HepG2 (cell line): ENCODE measurements at regions not wholly inside any gene's neighbourhood (a gene's known extent, or its start where the extent isn't known, plus 50 kb on each side); places are given as distances from the start of the nearest gene placed in this dataset.

ENCODE experiments used
- BHLHE40 ChIP-seq: IDR thresholded peaks from 2 replicates; pipeline ENCODE4 v1.6.1; 2011; ENCODE audit warnings: low read length, improper control_type of control experiment
- CTCF ChIP-seq: sonication (generic); formaldehyde crosslinking; IDR thresholded peaks from 2 replicates; pipeline ENCODE4 v1.5.0; 2020; ENCODE audit warnings: mild to moderate bottlenecking, missing genetic modification reagents, moderate library complexity
- MAX ChIP-seq: IDR thresholded peaks from 2 replicates; pipeline ENCODE4 v1.6.1; 2012; ENCODE audit warnings: inconsistent platforms
- TAF1 ChIP-seq: sonication (generic); formaldehyde crosslinking; IDR thresholded peaks from 2 replicates; pipeline ENCODE4 v1.4.0; 2020; ENCODE audit warnings: missing genetic modification reagents
- YY1 ChIP-seq: IDR thresholded peaks from 2 replicates; pipeline ENCODE4 v1.6.1; 2011; ENCODE audit warnings: low read length, low read depth, moderate library complexity, mild to moderate bottlenecking; ENCODE audit not compliant: insufficient read depth, insufficient replicate concordance

GRCh38 chr10:114885443-114885842 lies 52.6 kb upstream of the TRUB1 start:
- TF ChIP-seq CTCF (CRISPR knock-in tag) (no peak), MAX (no peak), YY1 (no peak), BHLHE40 (no peak), TAF1 (no peak)
